Neural cell (in vitro differentiated cells): ENCODE measurements at regions not wholly inside any gene's neighbourhood (a gene's known extent, or its start where the extent isn't known, plus 50 kb on each side); places are given as distances from the start of the nearest gene placed in this dataset.

ENCODE experiments used
- EP300 ChIP-seq: fragments of 450-650 bp; conservative IDR thresholded peaks from 2 replicates; pipeline ENCODE4 v1.6.1; 2014; ENCODE audit warnings: antibody characterized with exemption, mild to moderate bottlenecking, moderate library complexity; ENCODE audit not compliant: poor library complexity, severe bottlenecking
- EZH2 ChIP-seq: fragments of 200-600, 300-800 bp; shearing (Covaris generic), sonication (generic); IDR thresholded peaks from 2 replicates; pipeline ENCODE4 v1.6.1; 2014; ENCODE audit warnings: antibody characterized with exemption, low read length, borderline replicate concordance, mild to moderate bottlenecking; ENCODE audit not compliant: insufficient read depth, poor library complexity, severe bottlenecking
- MXI1 ChIP-seq: fragments of 450-650 bp; conservative IDR thresholded peaks from 2 replicates; pipeline ENCODE4 v1.6.1; 2014; ENCODE audit warnings: antibody characterized with exemption, mild to moderate bottlenecking; ENCODE audit not compliant: poor library complexity, severe bottlenecking
- POLR2AphosphoS5 ChIP-seq: IDR thresholded peaks from 2 replicates; pipeline ENCODE4 v1.6.1; 2012
- RAD21 ChIP-seq: fragments of 450-650 bp; conservative IDR thresholded peaks from 2 replicates; pipeline ENCODE4 v1.6.1; 2014; ENCODE audit warnings: antibody characterized with exemption, mild to moderate bottlenecking, moderate library complexity
- TAF1 ChIP-seq: IDR thresholded peaks from 2 replicates; pipeline ENCODE4 v1.6.1; 2012; ENCODE audit warnings: low read depth
- TF ChIP-seq, protein P1 (sequence below): fragments of 450-650 bp; IDR thresholded peaks from 2 replicates; pipeline ENCODE4 v1.5.1; 2014; ENCODE audit warnings: antibody characterized with exemption, mild to moderate bottlenecking, moderate library complexity; ENCODE audit not compliant: poor library complexity, severe bottlenecking
- TF ChIP-seq, protein P2 (sequence below): IDR thresholded peaks from 2 replicates; pipeline ENCODE4 v1.6.1; 2012; ENCODE audit warnings: borderline replicate concordance

DNA sequence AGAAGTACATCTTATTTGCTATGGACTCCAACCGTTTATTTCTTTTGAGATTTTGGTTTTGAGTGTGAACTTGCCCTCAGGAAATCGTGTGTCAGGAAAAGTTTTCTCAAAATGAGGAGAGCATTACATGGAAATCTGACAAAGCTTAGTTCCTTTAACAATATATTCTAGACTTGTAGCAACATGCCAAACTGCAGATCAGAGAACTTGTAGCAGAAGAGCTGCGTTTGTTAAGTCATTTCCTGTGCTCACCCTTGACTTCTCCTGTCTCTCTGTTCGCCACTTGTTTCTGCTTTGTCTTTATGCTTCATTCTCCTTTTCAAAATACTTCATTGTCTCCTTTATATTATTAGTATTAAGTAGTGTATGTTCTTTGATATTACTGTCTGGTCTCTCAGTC, 116.6 kb upstream of the FOXP2 start:
- TF ChIP-seq, protein P1, sequence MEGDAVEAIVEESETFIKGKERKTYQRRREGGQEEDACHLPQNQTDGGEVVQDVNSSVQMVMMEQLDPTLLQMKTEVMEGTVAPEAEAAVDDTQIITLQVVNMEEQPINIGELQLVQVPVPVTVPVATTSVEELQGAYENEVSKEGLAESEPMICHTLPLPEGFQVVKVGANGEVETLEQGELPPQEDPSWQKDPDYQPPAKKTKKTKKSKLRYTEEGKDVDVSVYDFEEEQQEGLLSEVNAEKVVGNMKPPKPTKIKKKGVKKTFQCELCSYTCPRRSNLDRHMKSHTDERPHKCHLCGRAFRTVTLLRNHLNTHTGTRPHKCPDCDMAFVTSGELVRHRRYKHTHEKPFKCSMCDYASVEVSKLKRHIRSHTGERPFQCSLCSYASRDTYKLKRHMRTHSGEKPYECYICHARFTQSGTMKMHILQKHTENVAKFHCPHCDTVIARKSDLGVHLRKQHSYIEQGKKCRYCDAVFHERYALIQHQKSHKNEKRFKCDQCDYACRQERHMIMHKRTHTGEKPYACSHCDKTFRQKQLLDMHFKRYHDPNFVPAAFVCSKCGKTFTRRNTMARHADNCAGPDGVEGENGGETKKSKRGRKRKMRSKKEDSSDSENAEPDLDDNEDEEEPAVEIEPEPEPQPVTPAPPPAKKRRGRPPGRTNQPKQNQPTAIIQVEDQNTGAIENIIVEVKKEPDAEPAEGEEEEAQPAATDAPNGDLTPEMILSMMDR: no peak
- TF ChIP-seq TAF1: no peak
- TF ChIP-seq, protein P2, sequence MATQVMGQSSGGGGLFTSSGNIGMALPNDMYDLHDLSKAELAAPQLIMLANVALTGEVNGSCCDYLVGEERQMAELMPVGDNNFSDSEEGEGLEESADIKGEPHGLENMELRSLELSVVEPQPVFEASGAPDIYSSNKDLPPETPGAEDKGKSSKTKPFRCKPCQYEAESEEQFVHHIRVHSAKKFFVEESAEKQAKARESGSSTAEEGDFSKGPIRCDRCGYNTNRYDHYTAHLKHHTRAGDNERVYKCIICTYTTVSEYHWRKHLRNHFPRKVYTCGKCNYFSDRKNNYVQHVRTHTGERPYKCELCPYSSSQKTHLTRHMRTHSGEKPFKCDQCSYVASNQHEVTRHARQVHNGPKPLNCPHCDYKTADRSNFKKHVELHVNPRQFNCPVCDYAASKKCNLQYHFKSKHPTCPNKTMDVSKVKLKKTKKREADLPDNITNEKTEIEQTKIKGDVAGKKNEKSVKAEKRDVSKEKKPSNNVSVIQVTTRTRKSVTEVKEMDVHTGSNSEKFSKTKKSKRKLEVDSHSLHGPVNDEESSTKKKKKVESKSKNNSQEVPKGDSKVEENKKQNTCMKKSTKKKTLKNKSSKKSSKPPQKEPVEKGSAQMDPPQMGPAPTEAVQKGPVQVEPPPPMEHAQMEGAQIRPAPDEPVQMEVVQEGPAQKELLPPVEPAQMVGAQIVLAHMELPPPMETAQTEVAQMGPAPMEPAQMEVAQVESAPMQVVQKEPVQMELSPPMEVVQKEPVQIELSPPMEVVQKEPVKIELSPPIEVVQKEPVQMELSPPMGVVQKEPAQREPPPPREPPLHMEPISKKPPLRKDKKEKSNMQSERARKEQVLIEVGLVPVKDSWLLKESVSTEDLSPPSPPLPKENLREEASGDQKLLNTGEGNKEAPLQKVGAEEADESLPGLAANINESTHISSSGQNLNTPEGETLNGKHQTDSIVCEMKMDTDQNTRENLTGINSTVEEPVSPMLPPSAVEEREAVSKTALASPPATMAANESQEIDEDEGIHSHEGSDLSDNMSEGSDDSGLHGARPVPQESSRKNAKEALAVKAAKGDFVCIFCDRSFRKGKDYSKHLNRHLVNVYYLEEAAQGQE: no peak
- no peak for TF ChIP-seq RAD21
- no peak for TF ChIP-seq EP300
- no peak for TF ChIP-seq POLR2AphosphoS5
- TF ChIP-seq EZH2: no peak
- TF ChIP-seq MXI1: no peak
